T47D (cell line): ENCODE measurements at regions not wholly inside any gene's neighbourhood (a gene's known extent, or its start where the extent isn't known, plus 50 kb on each side); places are given as distances from the start of the nearest gene placed in this dataset.

ENCODE experiments used
- DNase-seq, 2 experiments: peaks; one replicate each; pipeline versions ENCODE4 v3.0.0 to v3.0.0-alpha.2; 2011 to 2012; ENCODE audit warnings: low read depth in 1 of 2, low spot score in 1 of 2
- JUND ChIP-seq: IDR thresholded peaks from 2 replicates; pipeline ENCODE4 v1.6.1; 2012; ENCODE audit warnings: low read depth
- in situ Hi-C: cut with HindIII; loops from 2 replicates; pipeline ENCODE4 v1.10.0; 2016; ENCODE audit warnings: low sequenced_read_pairs, low pct_unique_long_range_greater_than_20kb

DNA sequence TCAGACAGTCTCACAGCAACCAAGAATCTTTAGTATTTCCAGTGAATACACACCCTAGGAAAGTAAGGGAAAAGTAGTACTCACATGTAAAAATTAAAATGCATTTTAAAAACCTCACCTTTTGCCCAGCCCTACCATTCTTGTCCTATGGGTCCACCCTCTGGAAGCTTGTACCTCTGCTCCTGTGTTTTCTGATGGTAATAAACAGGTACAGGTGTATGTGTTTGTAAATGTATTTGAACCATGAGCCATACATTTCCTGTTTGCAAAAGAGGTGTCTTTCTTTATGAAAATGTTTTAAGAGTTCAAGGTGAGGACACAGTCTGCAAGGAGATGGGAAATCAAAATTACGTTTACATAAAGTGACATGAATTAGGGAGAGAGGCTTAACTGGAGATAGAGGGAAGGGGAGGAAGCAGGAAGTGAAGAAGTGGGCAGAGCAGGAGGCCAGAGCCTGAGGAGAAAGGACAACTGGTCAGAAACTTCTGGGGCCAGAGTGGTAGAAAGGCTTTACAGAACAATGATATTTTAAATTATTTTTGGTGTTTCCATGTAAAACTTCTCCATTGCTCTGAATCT lies 52.0 kb upstream of the IVNS1ABP start:
- no peak for TF ChIP-seq JUND
- no peak for DNase-seq
- in situ Hi-C loops, result no loop called here

DNA sequence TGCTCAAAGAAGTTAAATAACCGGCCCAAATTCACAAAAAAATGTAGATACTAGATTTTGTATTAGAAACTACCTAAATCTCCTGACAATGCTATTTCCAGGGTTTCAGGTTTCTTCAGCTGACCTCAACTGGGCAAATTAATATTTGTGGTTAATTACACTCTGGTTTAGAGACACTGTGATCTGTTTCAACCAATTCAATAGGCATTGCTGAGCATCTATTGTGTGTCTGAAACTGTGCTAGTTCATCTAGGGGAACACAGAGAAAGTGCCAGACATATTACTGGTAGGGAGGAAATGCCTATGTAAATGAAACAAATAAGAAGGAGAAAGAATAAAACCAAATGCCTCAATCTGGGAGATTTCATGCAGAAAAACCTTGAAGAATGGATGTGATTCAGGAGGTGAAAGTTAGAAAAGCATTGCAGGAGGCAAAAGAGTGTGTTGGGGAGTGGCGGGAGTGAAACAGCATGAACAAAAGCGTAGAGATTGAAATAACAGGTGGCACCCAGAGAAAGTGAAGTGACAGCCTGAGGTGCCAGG lies 51.3 kb upstream of the IVNS1ABP start:
- in situ Hi-C loops, result no loop called here
- no peak for DNase-seq
- TF ChIP-seq JUND, result no peak

- no peak for DNase-seq
- in situ Hi-C loops, result no loop called here
- no peak for TF ChIP-seq JUND
Measured at GRCh38 chr1:185367218-185367617, 50.2 kb upstream of the IVNS1ABP start.
